GM19035 (cell line): ENCODE measurements at regions not wholly inside any gene's neighbourhood (a gene's known extent, or its start where the extent isn't known, plus 50 kb on each side); places are given as distances from the start of the nearest gene placed in this dataset.
"Not testable (repeated sequence)": the region's sequence is repeated elsewhere in the genome, so short reads cannot be mapped to it uniquely, and the experiment has no call there.

Experiments used
- ATAC-seq: cut with Tn5 transposase; IDR thresholded peaks from one replicate; pipeline ENCODE4 v1.9.1; 2021; ENCODE audit not compliant: unreplicated experiment

DNA sequence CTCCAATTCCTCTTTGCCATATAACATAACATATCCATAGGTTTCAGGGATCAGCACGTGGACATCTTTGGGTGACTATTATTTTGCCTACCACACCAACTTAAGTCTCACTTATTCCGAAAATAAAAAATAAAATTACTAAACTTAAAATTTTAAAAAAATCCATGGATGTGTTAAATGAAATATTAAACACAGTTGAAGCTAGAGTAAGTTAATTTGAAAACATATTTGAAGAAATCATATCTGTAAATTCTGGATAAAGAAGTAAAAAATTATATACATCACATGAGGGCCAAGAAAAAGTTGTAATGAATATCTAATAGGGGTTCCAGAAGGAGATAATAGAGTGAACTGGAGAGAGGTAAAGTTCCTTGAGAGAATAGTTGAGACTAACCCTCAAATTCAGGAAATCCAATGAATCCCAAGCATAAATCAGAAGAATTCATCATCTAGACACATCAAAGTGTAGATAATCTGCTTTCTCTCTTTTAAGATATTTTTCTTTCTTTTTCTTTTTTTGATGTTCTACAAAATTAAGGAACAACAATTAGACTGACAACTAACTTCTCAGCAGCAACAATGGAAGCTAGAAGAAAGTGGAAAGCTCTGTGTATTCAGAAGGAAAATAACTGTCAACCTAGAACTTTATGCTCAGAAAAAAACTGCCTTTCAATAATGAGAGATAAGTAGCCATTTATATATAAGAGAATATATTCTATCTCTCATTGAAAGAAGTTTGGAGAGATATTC lies 147.4 kb downstream of the ABHD5 start:
- ATAC-seq, result no peak

DNA sequence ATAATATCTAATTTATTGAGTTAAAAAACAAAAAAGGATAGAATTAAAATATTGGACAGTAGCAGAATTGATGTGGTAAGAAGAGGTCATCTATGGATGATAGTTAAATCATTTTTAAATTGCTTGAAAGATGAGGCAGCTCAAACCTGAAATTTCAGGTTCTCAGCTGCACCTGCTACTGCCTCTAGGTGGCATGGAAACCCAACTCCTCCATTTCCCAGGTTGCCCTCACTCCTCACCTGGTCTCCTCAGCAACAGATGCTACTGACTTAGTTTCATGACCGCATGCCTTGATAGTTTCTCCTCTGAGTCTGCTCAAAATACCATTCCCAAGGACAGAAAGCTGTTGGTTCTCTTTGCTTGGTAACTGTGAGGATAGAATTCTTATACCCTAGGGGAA lies 148.1 kb downstream of the ABHD5 start:
- no peak for ATAC-seq

DNA sequence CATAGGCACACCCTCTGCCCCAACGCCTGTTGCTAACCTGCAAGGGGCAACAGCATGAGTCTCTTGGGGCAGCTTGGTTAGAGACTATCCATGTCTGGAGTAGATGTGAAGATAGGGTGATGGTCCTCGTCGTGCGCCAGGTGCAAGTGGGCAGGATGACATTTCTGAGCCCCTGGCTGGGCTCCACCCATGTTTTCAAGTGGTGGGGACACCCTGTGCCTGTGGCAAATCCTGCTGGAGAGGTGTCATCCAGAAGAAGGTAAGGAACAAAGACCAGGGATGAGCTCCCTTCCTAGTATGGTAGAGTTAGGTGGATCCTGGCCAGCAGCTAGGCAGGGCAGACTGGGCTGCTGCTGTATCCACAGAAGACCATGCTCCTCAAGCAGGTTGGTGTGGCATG lies 152.6 kb downstream of the ABHD5 start:
- no peak for ATAC-seq

DNA sequence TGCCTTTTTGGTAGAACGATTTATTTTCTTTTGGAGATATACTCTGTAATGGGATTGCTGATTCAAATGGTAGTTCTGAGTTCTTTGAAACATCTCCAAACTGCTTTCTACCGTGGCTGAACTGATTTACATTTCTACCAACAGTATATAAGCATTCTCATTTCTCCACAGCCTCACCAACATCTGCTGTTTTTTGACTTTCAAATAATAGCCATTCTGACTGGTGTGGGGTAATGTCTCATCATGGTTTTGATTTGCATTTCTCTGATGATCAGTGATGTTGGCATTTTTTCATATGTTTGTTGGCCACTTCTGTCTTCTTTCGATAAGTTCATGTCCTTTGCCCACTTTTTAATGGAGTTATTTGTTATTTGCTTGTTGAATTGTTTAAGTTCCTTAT lies 154.0 kb downstream of the ABHD5 start:
- ATAC-seq, result no peak

DNA sequence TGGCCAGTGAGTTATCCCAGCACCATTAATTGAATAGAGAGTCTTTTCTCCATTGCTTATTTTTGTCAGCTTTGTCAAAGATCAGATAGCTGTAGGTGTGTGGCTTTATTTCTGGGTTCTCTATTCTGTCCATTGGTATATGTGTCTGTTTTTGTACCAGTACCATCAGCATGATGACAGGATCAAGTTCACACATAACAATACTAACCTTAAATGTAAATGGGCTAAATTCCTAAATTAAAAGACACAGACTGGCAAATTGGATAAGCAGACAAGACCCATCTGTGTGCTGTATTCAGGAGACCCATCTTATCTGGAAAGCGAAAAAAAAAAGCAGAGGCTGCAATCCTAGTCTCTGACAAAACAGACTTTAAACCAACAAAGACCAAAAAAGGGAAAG lies 154.8 kb downstream of the ABHD5 start:
- not testable (repeated sequence) for ATAC-seq

DNA sequence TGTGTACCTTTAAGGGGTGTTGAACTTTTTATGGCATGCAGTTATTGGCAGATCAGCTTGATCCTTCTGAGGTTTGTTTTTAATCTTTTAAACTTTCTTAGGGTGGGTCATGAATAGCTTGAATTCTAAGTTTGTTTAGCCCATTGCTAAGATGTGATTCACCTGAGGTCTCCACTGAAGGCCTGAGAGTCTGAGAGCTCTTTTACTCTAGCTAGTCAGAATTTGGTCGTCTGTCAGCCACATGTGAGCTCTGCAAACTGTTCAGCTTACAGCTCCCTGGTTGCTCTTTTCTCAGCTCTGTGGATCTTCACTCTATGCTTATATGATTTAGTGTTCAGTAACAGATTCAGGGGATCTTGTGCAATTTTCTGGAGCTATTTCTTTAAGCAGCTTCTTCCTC lies 161.3 kb downstream of the ABHD5 start:
- no peak for ATAC-seq

DNA sequence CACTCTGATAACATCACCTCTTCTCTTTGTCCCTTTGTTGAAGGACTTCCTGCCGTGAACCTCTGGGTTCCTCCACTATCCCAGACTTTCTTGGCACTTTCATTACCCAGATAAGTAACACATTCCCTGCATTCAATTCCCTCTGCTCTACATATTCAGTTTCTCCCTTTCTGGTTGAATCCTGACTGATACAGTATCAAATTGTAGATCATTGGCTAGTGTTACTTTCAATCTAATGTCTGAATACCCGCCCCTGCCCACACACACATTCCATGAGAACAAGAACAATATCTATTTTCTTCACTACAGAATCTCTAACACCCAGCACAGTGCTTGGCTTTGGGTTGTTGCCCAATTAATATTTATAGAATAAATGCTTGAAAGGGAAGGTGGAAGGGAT lies 163.5 kb downstream of the ABHD5 start:
- ATAC-seq, result no peak

DNA sequence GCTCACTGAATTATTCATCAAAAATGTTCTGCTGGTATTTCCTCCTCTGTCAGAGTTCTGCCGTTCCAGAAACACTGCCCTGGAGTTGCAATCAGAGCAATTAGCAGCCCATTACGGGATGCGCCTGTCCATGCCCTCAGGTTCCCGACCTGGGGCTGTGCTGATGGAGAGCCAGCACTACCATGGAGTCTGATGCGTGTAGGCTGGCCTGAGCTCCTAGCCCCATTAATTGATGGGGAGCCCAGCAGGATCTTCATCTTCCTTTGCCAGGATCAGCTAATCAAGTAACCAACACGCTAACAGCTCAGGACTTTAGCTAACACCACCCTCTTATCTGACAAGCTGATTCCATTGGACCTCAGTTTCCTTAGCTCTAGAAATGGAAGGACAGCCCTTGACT lies 164.2 kb downstream of the ABHD5 start:
- ATAC-seq, result no peak

DNA sequence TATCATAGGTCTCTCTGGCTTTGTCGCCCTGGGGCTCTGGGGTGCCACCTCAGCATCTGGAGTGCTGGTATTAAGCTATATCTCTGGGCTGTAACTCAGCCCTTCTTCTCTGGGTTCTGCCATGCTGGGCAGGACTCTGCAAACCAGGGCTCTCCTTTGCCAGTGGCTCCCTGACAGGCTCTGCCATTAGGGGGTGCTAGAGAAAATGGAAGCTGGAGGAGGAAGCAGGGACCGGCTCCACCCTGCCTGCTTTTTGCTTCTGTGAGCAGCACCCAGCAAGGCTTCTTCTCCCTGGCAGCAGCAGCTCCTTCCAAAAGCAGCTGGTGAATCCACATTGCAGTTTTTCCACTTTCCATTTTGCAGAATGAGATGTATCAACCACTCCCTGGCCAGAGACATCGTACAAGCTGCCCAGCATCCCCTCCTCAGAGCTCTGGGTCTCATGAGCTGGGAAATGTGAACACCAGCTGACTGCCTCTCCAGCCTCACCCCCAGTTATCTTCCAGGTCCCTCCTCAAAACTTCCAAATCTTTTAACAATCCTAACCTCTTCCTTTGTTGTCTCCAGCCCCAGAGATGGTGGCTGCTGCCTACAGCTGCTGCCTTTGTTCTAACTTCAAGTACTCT lies 165.0 kb downstream of the ABHD5 start:
- no peak for ATAC-seq

DNA sequence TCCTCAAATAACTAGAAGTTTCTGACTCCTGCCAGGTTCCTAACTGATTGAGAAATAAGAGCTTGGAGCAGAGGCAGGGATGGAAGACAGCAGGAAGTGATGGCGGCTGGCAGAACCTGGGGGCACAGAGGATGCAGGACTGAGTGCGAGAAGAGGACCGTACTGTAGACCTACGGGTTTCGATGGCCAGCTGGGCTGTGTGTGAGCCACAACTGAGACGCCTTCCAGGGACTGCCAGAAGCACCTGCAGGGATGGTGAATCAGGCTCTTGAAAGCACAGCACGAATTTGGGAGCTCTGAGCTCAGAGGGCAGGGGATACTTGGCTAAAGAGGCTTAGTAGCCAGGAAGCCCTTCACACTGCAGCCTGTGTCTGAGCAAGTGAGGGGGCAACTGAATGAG lies 165.6 kb downstream of the ABHD5 start:
- no peak for ATAC-seq

DNA sequence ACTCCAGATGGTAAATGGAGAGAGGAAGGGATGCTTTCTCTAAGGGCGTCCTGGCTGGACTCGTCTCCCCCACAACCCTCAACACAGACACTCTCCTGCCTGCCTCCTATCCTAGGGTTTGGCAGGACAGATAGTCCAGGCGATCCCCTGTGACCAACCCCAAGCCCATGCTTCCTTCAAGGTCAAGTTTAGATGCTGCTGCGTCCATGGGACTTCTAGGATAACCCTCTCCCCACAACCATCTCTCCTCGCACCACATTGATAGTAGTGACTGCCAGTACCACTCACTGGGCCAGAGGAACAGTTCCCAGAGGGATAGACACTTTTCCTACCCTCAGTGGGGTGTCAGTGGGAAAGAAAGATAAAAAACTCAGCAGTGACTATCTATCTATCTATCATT lies 166.0 kb downstream of the ABHD5 start:
- ATAC-seq, result no peak

DNA sequence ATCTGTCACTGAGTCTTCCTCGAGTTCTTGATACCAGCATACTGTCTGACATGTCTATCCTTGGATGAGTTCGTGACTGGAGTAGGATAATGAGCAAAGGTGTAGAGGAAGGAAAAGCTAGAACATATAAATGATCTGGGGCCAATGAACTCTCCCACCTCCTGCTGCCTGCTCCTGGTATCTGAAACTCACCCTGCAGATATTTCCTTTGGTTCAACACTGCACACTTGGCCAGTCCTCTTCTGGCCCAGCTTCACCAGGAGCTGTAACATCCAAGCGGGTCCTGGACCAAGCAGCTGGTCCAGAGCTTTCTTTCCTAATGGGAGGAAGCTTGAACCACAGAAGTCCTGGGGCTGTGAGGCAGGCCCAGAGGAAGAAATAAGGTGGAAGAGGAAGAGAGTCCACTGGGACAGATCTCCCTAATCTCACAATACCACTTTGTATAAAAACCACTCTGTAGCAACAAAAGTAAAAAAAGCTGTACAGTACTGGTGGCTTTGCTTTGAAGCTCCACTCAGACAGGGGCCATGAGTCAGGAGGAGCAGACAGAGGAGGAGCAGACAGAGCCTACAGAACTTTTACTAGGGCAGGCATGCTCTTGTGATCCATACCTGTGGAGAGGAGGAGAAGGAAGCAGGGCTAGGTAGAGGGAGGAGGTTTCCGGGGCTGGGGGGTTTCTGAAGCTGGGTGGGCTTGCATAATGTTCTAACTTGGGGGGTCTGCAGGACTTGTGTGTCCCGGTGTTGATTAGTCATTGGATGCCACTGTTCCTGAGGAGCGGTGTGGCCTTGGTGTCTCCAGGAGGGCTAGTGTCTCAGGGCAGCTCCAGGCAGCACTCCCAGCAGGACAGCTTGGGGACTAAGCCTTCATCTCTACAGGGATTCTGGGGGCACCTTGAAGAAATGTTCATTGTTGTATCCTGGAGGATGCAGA lies 166.9 kb downstream of the ABHD5 start:
- ATAC-seq, result no peak

DNA sequence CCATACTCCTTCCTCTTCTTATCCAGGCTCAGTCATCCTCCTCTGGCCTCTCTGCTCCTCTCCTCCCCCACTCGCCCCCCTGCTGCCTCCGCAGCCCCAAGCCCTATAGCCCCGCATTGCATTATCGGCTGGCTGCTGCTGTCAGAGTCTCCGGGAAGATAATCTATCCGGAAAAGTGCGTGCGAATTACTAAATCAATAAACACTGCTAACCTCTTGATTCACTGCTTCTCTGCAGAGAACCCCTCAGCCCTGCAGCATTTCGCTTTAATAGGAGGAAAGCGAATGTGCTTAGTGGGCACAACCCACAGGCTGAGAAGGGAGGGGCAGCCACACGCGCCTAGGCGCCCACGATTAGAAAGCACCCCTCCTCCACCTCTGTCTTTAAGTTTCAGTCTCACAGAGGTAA lies 167.6 kb downstream of the ABHD5 start:
- no peak for ATAC-seq

DNA sequence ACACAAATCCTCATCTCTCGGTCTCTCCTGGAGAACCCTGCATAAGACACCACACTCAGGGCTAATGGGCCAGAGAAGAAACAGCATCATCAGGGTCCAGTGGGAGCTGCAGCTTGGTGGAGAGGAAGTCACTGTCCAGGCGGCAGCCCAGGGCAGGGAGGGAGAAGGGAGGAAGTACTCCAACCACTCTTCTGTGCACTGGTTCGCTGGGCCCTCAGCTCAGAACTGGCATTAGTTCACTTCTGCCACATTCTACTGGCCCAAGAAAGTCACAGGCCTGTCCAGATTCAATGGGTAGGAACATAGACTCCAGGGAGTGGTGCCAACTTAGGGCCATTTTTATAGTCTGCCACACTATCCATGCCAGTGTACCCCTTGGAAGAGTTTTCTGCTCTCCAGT lies 169.0 kb downstream of the ABHD5 start:
- no peak for ATAC-seq

DNA sequence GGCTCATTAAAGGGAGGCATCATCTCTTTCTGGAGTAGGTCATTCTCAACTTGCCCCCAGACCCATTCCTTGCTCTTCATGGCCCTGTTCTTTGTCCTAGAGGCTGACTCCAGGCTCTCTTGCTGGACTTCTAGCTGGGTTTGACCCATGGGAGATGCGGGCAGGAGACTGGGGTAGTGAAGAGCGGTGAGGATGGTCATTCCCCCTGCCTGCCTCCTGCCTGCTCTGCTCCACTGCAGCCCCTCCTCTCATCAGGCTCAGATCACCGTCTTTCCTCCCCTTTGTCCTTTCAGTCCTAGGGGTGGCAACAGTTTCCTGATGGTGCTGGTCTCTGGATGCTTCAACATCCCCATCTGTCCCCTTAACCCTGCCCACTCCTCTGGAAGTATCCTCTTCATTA lies 170.9 kb downstream of the ABHD5 start:
- no peak for ATAC-seq

DNA sequence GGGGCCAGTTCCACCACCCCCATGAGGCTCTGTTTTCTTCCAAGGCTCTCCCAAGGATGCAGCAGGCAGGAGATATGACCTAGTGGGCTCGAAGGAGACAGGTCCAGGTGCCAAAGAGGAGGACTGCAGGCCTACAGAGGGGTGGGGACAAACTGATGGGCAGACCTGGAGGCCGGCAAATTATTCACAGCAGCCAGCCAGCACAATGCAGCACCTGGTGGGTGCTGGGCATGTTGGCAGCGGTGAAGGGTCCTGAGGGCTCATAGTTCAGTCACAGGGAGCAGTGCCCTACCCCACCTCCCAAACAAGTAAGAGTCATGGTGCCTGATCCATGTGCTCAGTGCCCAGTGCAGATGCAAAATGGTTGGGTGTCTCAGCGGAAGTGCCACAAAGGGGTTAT lies 171.7 kb downstream of the ABHD5 start:
- ATAC-seq, result no peak

DNA sequence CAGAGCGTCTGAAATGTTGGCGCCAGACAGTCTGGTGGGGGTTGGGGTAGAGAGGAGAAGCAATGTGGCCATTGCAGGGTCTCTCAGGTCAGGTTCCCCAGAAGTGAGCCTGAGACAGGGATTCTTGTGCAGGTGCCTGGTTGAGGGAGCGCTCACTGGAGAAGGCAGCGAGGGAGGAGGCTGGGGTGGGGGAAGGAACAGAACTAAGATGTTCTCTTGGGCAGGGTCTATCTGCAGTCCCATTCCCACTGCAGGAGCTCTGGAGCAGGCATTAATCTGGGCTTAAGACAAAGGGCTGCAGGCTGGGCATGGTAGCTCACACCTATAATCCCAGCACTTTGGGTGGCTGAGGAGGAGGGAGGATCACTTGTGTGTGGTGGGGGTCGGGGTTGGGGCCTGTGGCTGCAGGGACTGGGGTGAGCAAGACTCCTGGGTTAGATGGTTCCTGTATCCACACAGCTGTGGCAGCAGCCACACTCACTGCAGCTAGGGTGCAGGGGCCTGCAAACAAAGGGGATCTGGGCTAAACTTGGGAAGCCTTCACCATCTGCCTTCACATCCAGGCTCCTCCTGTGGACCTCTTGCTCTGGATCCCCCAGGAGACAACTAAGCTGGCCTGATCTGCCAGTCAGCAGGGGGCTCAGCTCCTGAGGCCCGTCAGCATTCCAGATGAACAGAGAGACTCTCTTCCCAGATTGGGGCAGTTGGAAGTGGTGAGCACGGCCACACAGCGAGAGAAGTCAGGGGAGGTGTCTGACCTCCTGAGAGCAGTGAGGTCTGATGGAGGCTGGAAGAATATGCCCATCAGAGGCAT lies 172.5 kb downstream of the ABHD5 start:
- no peak for ATAC-seq

DNA sequence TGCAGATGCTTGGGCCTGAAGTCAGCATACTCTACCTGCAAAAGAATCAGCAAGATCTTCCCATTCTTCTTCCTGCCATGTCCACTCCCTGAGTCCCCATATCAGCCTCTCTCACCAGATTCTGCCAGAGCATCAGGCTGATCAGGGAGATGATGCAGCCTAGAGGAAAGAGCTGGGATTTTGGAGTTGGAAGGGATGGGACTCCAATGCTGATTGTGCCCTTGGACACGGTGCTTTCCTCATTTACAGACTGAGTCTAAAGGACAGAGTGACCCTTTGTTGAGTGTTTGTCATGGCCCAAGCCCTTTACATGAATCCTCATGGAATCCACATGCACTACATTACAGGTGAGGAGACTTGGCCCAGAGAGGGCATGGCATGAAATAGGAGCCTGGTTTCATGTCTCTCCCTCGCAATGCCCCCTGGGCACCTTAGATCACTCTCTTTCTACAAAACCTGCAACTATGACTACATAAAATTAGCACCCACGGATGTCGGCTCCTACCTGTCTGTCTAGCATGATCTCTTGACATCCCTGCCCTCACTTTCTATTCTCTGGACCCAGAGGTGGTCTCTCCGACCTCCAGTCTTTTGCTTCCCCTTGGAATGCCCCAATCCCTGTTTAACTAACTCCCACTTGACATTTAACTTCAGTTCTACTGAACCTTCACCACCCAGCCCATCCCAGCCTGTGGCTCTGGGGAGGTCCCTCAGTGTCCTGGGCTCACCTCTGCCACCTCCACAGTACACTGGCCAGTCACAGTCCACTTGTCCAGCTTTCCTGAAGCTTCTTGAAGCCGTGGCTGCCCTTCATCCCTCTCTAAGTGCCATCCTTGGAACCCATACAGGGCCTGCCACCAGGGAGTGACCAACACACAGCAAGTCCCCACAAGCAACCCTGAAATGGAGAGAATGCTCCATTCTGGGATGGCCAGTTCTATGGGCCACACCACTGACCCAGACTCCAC lies 173.5 kb downstream of the ABHD5 start:
- ATAC-seq, result no peak

DNA sequence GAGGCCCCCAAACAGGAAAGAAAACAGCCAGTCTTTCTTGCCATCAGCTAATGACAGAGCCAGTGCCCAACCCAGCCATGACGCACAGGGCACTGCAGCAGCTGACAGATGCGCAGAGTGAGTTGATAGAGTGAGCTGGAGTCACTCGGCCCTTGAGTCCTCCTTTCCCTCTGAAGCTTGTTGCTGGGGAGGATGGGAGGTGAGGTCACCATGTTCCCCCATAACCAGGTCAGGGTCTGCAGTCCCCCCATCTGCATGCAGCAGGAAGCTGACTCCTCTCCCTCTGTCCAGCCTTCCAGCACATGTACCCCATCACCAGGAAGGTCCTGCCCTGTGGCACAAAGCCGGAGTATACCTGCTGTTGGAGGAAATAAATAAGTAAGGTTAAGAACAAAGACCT lies 174.6 kb downstream of the ABHD5 start:
- ATAC-seq, result no peak
